HG03095 (cell line): ENCODE measurements at regions not wholly inside any gene's neighbourhood (a gene's known extent, or its start where the extent isn't known, plus 50 kb on each side); places are given as distances from the start of the nearest gene placed in this dataset.
"Not testable (repeated sequence)": the region's sequence is repeated elsewhere in the genome, so short reads cannot be mapped to it uniquely, and the experiment has no call there.

ENCODE experiments used
- ATAC-seq: cut with Tn5 transposase; IDR thresholded peaks from one replicate; pipeline ENCODE4 v1.9.1; 2021; ENCODE audit warnings: moderate library complexity; ENCODE audit not compliant: unreplicated experiment

- ATAC-seq = no peak
Observed at GRCh38 chr4:106603471-106603870, 234.9 kb upstream of the GIMD1 start.

- no peak for ATAC-seq
Observed at GRCh38 chr4:106602711-106603110, 234.1 kb upstream of the GIMD1 start.

- ATAC-seq = no peak
Observed at GRCh38 chr4:106601519-106601918, 232.9 kb upstream of the GIMD1 start.

- no peak for ATAC-seq
Observed at GRCh38 chr4:106595906-106596305, 227.3 kb upstream of the GIMD1 start.

GRCh38 chr4:106594291-106594952 is 225.8 kb upstream of the GIMD1 start:
- ATAC-seq = no peak

- ATAC-seq = no peak
Observed at GRCh38 chr4:106588891-106589290, 220.3 kb upstream of the GIMD1 start.

GRCh38 chr4:106587558-106587957 is 219.0 kb upstream of the GIMD1 start:
- ATAC-seq = no peak

GRCh38 chr4:106585915-106586349 is 217.4 kb upstream of the GIMD1 start:
- no peak for ATAC-seq

- no peak for ATAC-seq
Observed at GRCh38 chr4:106584337-106584989, 215.9 kb upstream of the GIMD1 start.

GRCh38 chr4:106583567-106583966 is 215.0 kb upstream of the GIMD1 start:
- no peak for ATAC-seq

GRCh38 chr4:106583108-106583507 is 214.5 kb upstream of the GIMD1 start:
- ATAC-seq = no peak

GRCh38 chr4:106582103-106582502 is 213.5 kb upstream of the GIMD1 start:
- ATAC-seq = no peak

GRCh38 chr4:106579236-106579635 is 210.7 kb upstream of the GIMD1 start:
- ATAC-seq = no peak

GRCh38 chr4:106569146-106570031 is 200.8 kb upstream of the GIMD1 start:
- ATAC-seq = no peak

- ATAC-seq = no peak
Observed at GRCh38 chr4:106565727-106566126, 197.1 kb upstream of the GIMD1 start.

GRCh38 chr4:106563637-106564036 is 195.1 kb upstream of the GIMD1 start:
- not testable (repeated sequence) for ATAC-seq

- no peak for ATAC-seq
Observed at GRCh38 chr4:106551724-106552123, 183.1 kb upstream of the GIMD1 start.

- ATAC-seq = no peak
Observed at GRCh38 chr4:106548446-106549044, 180.0 kb upstream of the GIMD1 start.

- ATAC-seq = no peak
Observed at GRCh38 chr4:106546370-106546769, 177.8 kb upstream of the GIMD1 start.

- not testable (repeated sequence) for ATAC-seq
Observed at GRCh38 chr4:106542609-106543008, 174.0 kb upstream of the GIMD1 start.

GRCh38 chr4:106541253-106541652 is 172.7 kb upstream of the GIMD1 start:
- no peak for ATAC-seq
